Endodermal cell (in vitro differentiated cells): ENCODE measurements at regions not wholly inside any gene's neighbourhood (a gene's known extent, or its start where the extent isn't known, plus 50 kb on each side); places are given as distances from the start of the nearest gene placed in this dataset.

ENCODE experiments used
- DNase-seq: peaks from one replicate; pipeline ENCODE4 v3.0.0-alpha.2; 2017
- H3K27ac ChIP-seq: 2 replicates; pipeline ENCODE4 v1.5.1; 2013; ENCODE audit warnings: mild to moderate bottlenecking, low read depth, low read length, moderate library complexity
- H3K27me3 ChIP-seq: 2 replicates; pipeline ENCODE4 v1.6.1; 2013; ENCODE audit warnings: mild to moderate bottlenecking, low read length, moderate library complexity; ENCODE audit not compliant: insufficient read depth, control insufficient read depth, poor library complexity, severe bottlenecking
- H3K36me3 ChIP-seq: 2 replicates; pipeline ENCODE4 v1.7.0; 2013; ENCODE audit warnings: mild to moderate bottlenecking, low read length, moderate library complexity; ENCODE audit not compliant: control insufficient read depth, insufficient read depth
- H3K4me1 ChIP-seq: one replicate; pipeline ENCODE4 v1.7.0; 2013; ENCODE audit warnings: low read length; ENCODE audit not compliant: control insufficient read depth, insufficient read depth
- H3K4me3 ChIP-seq: 2 replicates; pipeline ENCODE4 v1.5.1; 2013; ENCODE audit warnings: mild to moderate bottlenecking, low read length, moderate library complexity
- H3K9ac ChIP-seq: 2 replicates; pipeline ENCODE4 v1.6.1; 2013; ENCODE audit warnings: mild to moderate bottlenecking, low read length, moderate library complexity; ENCODE audit not compliant: poor library complexity, severe bottlenecking; ENCODE audit errors: extremely low read depth
- H3K9me3 ChIP-seq: 2 replicates; pipeline ENCODE4 v1.6.1; 2013; ENCODE audit warnings: mild to moderate bottlenecking, low read length, moderate library complexity; ENCODE audit not compliant: control insufficient read depth
- H3K27ac Mint-ChIP-seq: 2 replicates; pipeline ENCODE4 v1.8.0; 2020; ENCODE audit warnings: mixed read lengths
- H3K27me3 Mint-ChIP-seq: 2 replicates; pipeline ENCODE4 v1.8.0; 2021; ENCODE audit warnings: mild to moderate bottlenecking, mixed read lengths; ENCODE audit not compliant: insufficient read depth
- H3K36me3 Mint-ChIP-seq: 2 replicates; pipeline ENCODE4 v1.8.0; 2020; ENCODE audit warnings: low read depth, mixed read lengths
- H3K4me1 Mint-ChIP-seq: 2 replicates; pipeline ENCODE4 v1.8.0; 2020; ENCODE audit warnings: mixed read lengths
- H3K4me3 Mint-ChIP-seq: 2 replicates; pipeline ENCODE4 v1.8.0; 2020; ENCODE audit warnings: mild to moderate bottlenecking, moderate library complexity, mixed read lengths
- H3K9me3 Mint-ChIP-seq: 2 replicates; pipeline ENCODE4 v1.8.0; 2020; ENCODE audit warnings: mild to moderate bottlenecking, mixed read lengths
- WGBS, 2 experiments: methylation state at CpG; one replicate each; pipeline versions ENCODE4 v1.1.5 to v1.1.7; 2013; ENCODE audit warnings: missing lambda C conversion rate in 2 of 2, mixed read lengths in 1 of 2; ENCODE audit not compliant: insufficient coverage in 1 of 2, insufficient read length in 1 of 2; 5-methylcytosine and 5-hydroxymethylcytosine counted together
- TF ChIP-seq, protein P1 (sequence below): fragments of 200-600 bp; sonication (generic); conservative IDR thresholded peaks from 2 replicates; pipeline ENCODE4 v1.5.0; 2021; ENCODE audit warnings: antibody characterized with exemption, mild to moderate bottlenecking

DNA sequence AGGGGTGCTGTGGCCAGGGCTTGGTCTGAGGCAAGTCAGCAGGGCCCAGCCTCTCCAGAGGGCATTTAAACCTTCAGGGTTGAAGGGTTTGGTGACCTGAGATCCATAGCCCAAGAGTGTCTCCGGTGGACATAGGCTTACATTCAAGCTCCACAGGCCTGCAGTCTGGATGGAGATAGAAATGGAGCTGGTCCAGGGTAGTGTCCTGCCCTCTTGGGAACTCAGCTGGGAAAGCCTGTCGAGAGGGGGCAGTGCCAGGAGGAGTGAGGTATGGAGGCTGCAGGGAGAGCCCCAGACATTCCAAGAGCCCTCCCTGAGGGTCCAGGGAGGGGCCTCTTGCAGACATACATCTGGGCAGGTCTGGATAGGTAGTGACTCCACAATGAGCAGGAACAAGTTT lies 177.0 kb upstream of the MVB12B start:
- no peaks in the 10 kb centered on the region for H3K27me3 ChIP-seq
- H3K9me3 ChIP-seq = no peaks in the 10 kb centered on the region
- H3K9ac ChIP-seq = no peak overlapping the region
- no peaks in the 10 kb centered on the region for H3K4me1 ChIP-seq
- no peak overlapping the region for H3K4me3 ChIP-seq
- H3K27ac ChIP-seq = no peak overlapping the region
- no peaks in the 10 kb centered on the region for H3K36me3 ChIP-seq
- TF ChIP-seq, protein P1, sequence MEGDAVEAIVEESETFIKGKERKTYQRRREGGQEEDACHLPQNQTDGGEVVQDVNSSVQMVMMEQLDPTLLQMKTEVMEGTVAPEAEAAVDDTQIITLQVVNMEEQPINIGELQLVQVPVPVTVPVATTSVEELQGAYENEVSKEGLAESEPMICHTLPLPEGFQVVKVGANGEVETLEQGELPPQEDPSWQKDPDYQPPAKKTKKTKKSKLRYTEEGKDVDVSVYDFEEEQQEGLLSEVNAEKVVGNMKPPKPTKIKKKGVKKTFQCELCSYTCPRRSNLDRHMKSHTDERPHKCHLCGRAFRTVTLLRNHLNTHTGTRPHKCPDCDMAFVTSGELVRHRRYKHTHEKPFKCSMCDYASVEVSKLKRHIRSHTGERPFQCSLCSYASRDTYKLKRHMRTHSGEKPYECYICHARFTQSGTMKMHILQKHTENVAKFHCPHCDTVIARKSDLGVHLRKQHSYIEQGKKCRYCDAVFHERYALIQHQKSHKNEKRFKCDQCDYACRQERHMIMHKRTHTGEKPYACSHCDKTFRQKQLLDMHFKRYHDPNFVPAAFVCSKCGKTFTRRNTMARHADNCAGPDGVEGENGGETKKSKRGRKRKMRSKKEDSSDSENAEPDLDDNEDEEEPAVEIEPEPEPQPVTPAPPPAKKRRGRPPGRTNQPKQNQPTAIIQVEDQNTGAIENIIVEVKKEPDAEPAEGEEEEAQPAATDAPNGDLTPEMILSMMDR = peak; percentile 40
- H3K27ac Mint-ChIP-seq = no peak overlapping the region
- DNase-seq = peak; percentile 53
- WGBS, 2 experiments = 84 to 92% methylated on average over 2 of the region's 2 CpGs
- no peaks in the 10 kb centered on the region for H3K9me3 Mint-ChIP-seq
- H3K4me1 Mint-ChIP-seq = peaks cover 14% of the 10 kb centered on the region
- no peak overlapping the region for H3K4me3 Mint-ChIP-seq
- H3K27me3 Mint-ChIP-seq = peaks cover 44% of the 10 kb centered on the region
- no peaks in the 10 kb centered on the region for H3K36me3 Mint-ChIP-seq

DNA sequence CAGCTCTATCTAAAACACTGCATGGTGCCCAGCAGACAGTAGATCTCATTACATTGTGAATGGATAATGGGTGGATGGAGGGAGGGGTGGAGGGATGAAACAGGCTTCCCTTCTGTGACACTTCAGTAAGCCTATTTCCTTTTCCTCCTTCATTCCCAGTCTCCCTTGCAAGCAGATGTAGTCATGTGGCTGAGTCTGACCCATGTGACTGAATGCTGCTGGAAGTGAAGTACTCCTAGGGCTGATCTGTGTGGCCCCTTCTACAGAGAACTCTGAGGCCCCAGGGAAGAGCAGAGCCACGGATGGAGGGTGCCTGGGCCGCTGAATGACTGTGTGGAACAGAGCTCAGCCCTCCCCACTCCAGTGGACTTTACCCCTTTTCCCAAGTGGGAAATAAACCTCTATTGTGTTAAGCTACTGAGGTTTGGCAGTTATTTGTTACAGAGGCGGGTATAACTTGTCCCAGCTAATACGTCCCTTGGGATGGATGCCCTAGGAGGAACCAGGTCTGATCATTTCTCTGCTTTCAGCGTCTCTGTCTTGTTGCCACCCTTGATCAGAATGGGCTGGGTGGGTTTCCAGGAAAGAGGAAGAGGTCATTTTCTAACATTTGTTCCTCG lies 176.1 kb upstream of the MVB12B start:
- Histone ChIP-seq H3K4me1 (no peaks in the 10 kb centered on the region), H3K27me3 (no peaks in the 10 kb centered on the region), H3K36me3 (no peaks in the 10 kb centered on the region), H3K9ac (no peak overlapping the region), H3K9me3 (no peaks in the 10 kb centered on the region), H3K27ac (no peak overlapping the region), H3K4me3 (no peak overlapping the region)
- Mint-ChIP-seq H3K27ac (no peak overlapping the region), H3K4me3 (no peak overlapping the region), H3K27me3 (peaks cover 44% of the 10 kb centered on the region), H3K36me3 (no peaks in the 10 kb centered on the region), H3K4me1 (peaks cover 14% of the 10 kb centered on the region), H3K9me3 (no peaks in the 10 kb centered on the region)
- 75 to 94% methylated on average over 3 to 6 of the region's 6 CpGs for WGBS, 2 experiments
- TF ChIP-seq, protein P1 = no peak
- no peak for DNase-seq

DNA sequence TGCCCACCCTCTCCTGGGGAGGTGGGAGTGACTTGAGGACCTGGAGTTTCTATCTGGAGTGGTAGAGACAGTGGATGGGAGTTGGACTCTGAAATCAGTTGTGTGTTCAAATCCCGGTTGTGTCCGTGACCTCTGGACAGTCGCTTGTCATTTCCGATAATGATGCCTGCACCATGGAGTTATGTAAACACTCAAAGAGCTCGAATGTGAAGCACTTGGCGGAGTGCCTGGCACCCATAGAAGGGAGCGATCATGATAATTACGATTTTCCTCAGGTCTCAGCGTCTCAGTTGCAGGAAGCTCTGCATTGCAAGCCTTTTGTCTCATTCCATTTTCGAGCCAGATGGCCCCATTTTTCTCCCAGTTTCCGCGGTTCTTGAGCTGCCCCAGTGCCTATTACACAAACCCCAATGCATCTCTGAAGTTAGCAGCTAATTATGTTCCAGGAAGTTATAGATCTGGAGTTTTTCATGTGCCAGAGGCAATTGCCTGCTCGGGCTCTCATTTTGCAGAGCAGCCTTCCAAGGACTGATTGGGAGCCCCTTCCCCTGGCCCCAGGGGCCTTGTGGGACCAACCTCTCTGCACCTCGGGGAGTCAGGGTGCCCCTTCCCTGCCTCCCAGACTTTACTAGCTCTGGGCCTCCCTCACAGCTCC lies 175.5 kb upstream of the MVB12B start:
- TF ChIP-seq, protein P1 = no peak
- 91 to 95% methylated on average over 12 to 14 of the region's 14 CpGs for WGBS, 2 experiments
- no peak overlapping the region for H3K4me3 Mint-ChIP-seq
- H3K4me3 ChIP-seq = no peak overlapping the region
- no peak overlapping the region for H3K9ac ChIP-seq
- H3K4me1 Mint-ChIP-seq = peaks cover 11% of the 10 kb centered on the region
- DNase-seq = no peak
- no peaks in the 10 kb centered on the region for H3K9me3 Mint-ChIP-seq
- no peaks in the 10 kb centered on the region for H3K9me3 ChIP-seq
- H3K27me3 Mint-ChIP-seq = peaks cover 41% of the 10 kb centered on the region
- H3K4me1 ChIP-seq = no peaks in the 10 kb centered on the region
- H3K27ac Mint-ChIP-seq = no peak overlapping the region
- H3K27ac ChIP-seq = no peak overlapping the region
- no peaks in the 10 kb centered on the region for H3K36me3 Mint-ChIP-seq
- no peaks in the 10 kb centered on the region for H3K36me3 ChIP-seq
- H3K27me3 ChIP-seq = no peaks in the 10 kb centered on the region
